PC-9 (cell line): ENCODE measurements at regions not wholly inside any gene's neighbourhood (a gene's known extent, or its start where the extent isn't known, plus 50 kb on each side); places are given as distances from the start of the nearest gene placed in this dataset.

Source experiments
- BruUV-seq: library from RNA; stranded (reverse); fragments of 400-500 nt; replicated peaks from 2 replicates; lab custom pipeline; 2021; lab: Mats Ljungman, UMichigan
- CTCF ChIA-PET: fragments of 300-600 bp; sonication (Branson Sonifier 250); formaldehyde crosslinking; loops from one replicate; lab custom pipeline; 2022; ENCODE audit warnings: antibody characterized with exemption; lab: Charles Lee
- POLR2A ChIA-PET: fragments of 300-600 bp; sonication (Branson Sonifier 250); formaldehyde crosslinking; loops from one replicate; lab custom pipeline; 2022; ENCODE audit warnings: antibody characterized with exemption; ENCODE audit not compliant: unreplicated experiment; lab: Charles Lee
- DNase-seq, 2 experiments: peaks; one replicate each; pipeline versions ENCODE4 v3.0.0 to v3.0.0-alpha.2; 2015 to 2022; ENCODE audit warnings: mixed read lengths in 1 of 2
- H2AFZ ChIP-seq: fragments of 200-600 bp; sonication (generic); 2 replicates; pipeline ENCODE4 v1.8.1; 2017; ENCODE audit warnings: antibody characterized with exemption
- H3F3A ChIP-seq: fragments of 200-600 bp; sonication (generic); 2 replicates; pipeline ENCODE4 v1.8.1; 2017; ENCODE audit warnings: antibody characterized with exemption, mild to moderate bottlenecking, low read depth; ENCODE audit not compliant: insufficient read depth
- H3K27ac ChIP-seq: fragments of 200-600 bp; sonication (generic); 2 replicates; pipeline ENCODE4 v1.6.1; 2016; ENCODE audit warnings: mixed run types
- H3K27me3 ChIP-seq: fragments of 200-600 bp; sonication (generic); 2 replicates; pipeline ENCODE4 v1.6.1; 2016; ENCODE audit warnings: low read depth, mixed run types; ENCODE audit not compliant: insufficient read depth
- H3K36me3 ChIP-seq: fragments of 200-600 bp; sonication (generic); 2 replicates; pipeline ENCODE4 v1.6.1; 2016; ENCODE audit warnings: low read depth, mixed run types
- H3K4me1 ChIP-seq: fragments of 200-600 bp; sonication (generic); replicated peaks from 2 replicates; pipeline ENCODE4 v1.6.1; 2016; ENCODE audit warnings: mixed run types; ENCODE audit not compliant: insufficient read depth
- H3K4me2 ChIP-seq: fragments of 200-600 bp; sonication (generic); 2 replicates; pipeline ENCODE4 v1.6.1; 2017; ENCODE audit warnings: mixed run types
- H3K4me3 ChIP-seq: fragments of 200-600 bp; sonication (generic); 2 replicates; pipeline ENCODE4 v1.6.1; 2016; ENCODE audit warnings: mixed run types
- H3K79me2 ChIP-seq: fragments of 200-600 bp; sonication (generic); 2 replicates; pipeline ENCODE4 v1.6.1; 2017; ENCODE audit warnings: low read depth, mixed run types
- H3K9me2 ChIP-seq: fragments of 200-600 bp; sonication (generic); 2 replicates; pipeline ENCODE4 v1.8.1; 2017; ENCODE audit warnings: mild to moderate bottlenecking; ENCODE audit not compliant: insufficient read depth
- H3K9me3 ChIP-seq: fragments of 200-600 bp; sonication (generic); 2 replicates; pipeline ENCODE4 v1.8.1; 2016; ENCODE audit warnings: low read depth; ENCODE audit not compliant: insufficient read depth
- H4K20me1 ChIP-seq: fragments of 200-600 bp; sonication (generic); 2 replicates; pipeline ENCODE4 v1.8.1; 2017; ENCODE audit not compliant: insufficient read depth
- EZH2 ChIP-seq: fragments of 200-600 bp; sonication (generic); IDR thresholded peaks from 2 replicates; pipeline ENCODE4 v1.8.0; 2017; ENCODE audit warnings: antibody characterized with exemption, low read depth
- intact Hi-C: fragments of 100-400 bp; cut with micrococcal nuclease; formaldehyde crosslinking; loops from one replicate; pipeline ENCODE4 v1.10.0; 2022; ENCODE audit not compliant: unreplicated experiment
- TF ChIP-seq, protein P1 (sequence below): fragments of 200-600 bp; sonication (generic); conservative IDR thresholded peaks from 2 replicates; pipeline ENCODE4 v1.6.1; 2017; ENCODE audit warnings: mixed run types, antibody characterized with exemption, mild to moderate bottlenecking, moderate library complexity

DNA sequence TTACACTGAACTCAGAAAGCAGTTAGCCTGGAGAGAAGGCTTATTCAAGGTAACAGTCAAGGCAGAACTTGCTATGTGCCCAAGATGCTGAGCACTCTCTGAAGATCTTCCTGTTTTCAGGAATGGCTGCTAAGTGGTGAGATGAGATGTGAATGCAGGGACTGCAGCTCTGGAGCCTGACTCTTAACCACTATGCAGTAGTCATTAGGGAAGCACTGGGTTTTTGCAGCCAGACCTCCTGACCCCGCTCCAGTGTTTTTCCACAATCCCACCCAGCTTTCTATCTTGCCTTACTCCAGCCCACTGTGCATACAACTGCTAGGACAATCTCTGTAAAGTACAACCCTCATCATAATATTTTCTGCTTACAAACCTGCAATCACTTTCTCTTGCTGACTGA is 95.2 kb upstream of the LNX1 start:
- no peak overlapping the region for H3K4me3 ChIP-seq
- H3K9me2 ChIP-seq: no peaks in the 10 kb centered on the region
- no peaks in the 10 kb centered on the region for H3K36me3 ChIP-seq
- no peak overlapping the region for H2AFZ ChIP-seq
- POLR2A ChIA-PET: no interaction called here
- H4K20me1 ChIP-seq: no peaks in the 10 kb centered on the region
- BruUV-seq: no TSS peak
- H3K9me3 ChIP-seq: no peaks in the 10 kb centered on the region
- no peak for TF ChIP-seq EZH2
- TF ChIP-seq, protein P1, sequence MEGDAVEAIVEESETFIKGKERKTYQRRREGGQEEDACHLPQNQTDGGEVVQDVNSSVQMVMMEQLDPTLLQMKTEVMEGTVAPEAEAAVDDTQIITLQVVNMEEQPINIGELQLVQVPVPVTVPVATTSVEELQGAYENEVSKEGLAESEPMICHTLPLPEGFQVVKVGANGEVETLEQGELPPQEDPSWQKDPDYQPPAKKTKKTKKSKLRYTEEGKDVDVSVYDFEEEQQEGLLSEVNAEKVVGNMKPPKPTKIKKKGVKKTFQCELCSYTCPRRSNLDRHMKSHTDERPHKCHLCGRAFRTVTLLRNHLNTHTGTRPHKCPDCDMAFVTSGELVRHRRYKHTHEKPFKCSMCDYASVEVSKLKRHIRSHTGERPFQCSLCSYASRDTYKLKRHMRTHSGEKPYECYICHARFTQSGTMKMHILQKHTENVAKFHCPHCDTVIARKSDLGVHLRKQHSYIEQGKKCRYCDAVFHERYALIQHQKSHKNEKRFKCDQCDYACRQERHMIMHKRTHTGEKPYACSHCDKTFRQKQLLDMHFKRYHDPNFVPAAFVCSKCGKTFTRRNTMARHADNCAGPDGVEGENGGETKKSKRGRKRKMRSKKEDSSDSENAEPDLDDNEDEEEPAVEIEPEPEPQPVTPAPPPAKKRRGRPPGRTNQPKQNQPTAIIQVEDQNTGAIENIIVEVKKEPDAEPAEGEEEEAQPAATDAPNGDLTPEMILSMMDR: no peak
- CTCF ChIA-PET: no interaction called here
- intact Hi-C loops: no loop called here
- H3K4me2 ChIP-seq: no peak overlapping the region
- H3K27me3 ChIP-seq: no peaks in the 10 kb centered on the region
- no peak for DNase-seq
- H3F3A ChIP-seq: no peaks in the 10 kb centered on the region
- no peaks in the 10 kb centered on the region for H3K4me1 ChIP-seq
- H3K79me2 ChIP-seq: no peaks in the 10 kb centered on the region
- H3K27ac ChIP-seq: no peak overlapping the region

GRCh38 chr4:53684136-53685130 is 93.1 kb upstream of the LNX1 start:
- POLR2A ChIA-PET: no interaction called here
- H3K4me3 ChIP-seq: no peak overlapping the region
- no peak for DNase-seq
- H3K27ac ChIP-seq: no peak overlapping the region
- H3K27me3 ChIP-seq: no peaks in the 10 kb centered on the region
- intact Hi-C loops: no loop called here
- TF ChIP-seq, protein P1: no peak
- TF ChIP-seq EZH2: no peak
- BruUV-seq: no TSS peak
- no peaks in the 10 kb centered on the region for H3F3A ChIP-seq
- no peak overlapping the region for H3K4me2 ChIP-seq
- no peaks in the 10 kb centered on the region for H4K20me1 ChIP-seq
- no peaks in the 10 kb centered on the region for H3K4me1 ChIP-seq
- no peaks in the 10 kb centered on the region for H3K79me2 ChIP-seq
- no peaks in the 10 kb centered on the region for H3K9me2 ChIP-seq
- CTCF ChIA-PET: no interaction called here
- H3K9me3 ChIP-seq: no peaks in the 10 kb centered on the region
- no peak overlapping the region for H2AFZ ChIP-seq
- H3K36me3 ChIP-seq: no peaks in the 10 kb centered on the region

- Histone ChIP-seq H3F3A (no peaks in the 10 kb centered on the region), H3K27ac (no peak overlapping the region), H3K36me3 (no peaks in the 10 kb centered on the region), H3K9me3 (no peaks in the 10 kb centered on the region), H3K9me2 (no peaks in the 10 kb centered on the region), H4K20me1 (no peaks in the 10 kb centered on the region), H3K4me3 (no peak overlapping the region), H2AFZ (no peak overlapping the region), H3K79me2 (no peaks in the 10 kb centered on the region), H3K27me3 (no peaks in the 10 kb centered on the region), H3K4me2 (no peak overlapping the region), H3K4me1 (no peaks in the 10 kb centered on the region)
- no TSS peak for BruUV-seq
- ChIA-PET POLR2A (no interaction called here), CTCF (no interaction called here)
- TF ChIP-seq, protein P1: no peak
- no peak for TF ChIP-seq EZH2
- intact Hi-C loops: no loop called here
- no peak for DNase-seq
Observed at GRCh38 chr4:53682908-53683307, 91.6 kb upstream of the LNX1 start.
